ENCODE measurements at regions not wholly inside any gene's neighbourhood (a gene's known extent, or its start where the extent isn't known, plus 50 kb on each side); places are given as distances from the start of the nearest gene placed in this dataset.

DNA sequence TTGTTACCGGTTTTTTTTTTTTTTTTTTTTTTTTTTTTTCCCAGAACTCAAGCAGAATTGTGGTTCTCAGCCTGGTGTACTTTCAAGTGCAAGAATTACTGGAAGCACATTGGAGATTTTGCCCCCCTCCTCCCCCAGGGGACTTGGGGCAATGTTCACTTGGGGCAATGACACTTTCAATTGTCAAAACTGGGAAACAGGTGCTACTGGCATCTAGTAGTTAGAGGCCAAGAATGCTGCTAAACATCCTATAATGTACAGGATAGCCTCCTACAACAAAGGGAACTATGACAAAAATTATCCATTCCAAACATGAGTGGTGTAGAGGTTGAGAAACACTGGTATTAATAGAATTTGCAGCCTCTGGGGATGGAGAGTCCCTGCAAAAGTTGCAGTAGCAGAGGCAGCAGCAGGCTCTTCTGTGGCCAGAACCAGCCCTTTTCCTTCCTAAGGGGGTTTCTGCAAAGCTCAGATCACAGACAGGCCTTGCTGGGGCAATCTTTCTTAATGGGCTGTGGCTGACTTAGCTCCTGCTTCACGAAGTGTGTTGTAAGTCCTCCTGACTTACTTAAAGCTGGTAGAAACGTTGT is 144.3 kb upstream of the MRPS22 start:
- ATAC-seq (no peak), DNase-seq (ENCODE audit: low spot score) (no peak)
- ChIA-PET POLR2A (no interaction called here), CTCF (interaction anchor here (1.8 kb wide), 1 partner anchor 12 kb away, joined by 3 read pairs; no protein-coding TSS in a partner anchor)
- Mint-ChIP-seq H3K36me3 (peaks cover 18% of the 10 kb centered on the region), H3K9me3 (peaks cover 36% of the 10 kb centered on the region), H3K4me3 (no peak overlapping the region), H3K4me1 (peaks cover 6% of the 10 kb centered on the region), H3K27me3 (ENCODE audit: low read depth) (peaks cover 21% of the 10 kb centered on the region), H3K27ac (no peak overlapping the region)
- TF ChIP-seq HMGA2 (CRISPR knock-in tag; IDR thresholded peaks at IDR 0.05): no peak
- no peak for TF ChIP-seq OVOL2 (CRISPR knock-in tag; IDR thresholded peaks at IDR 0.05; ENCODE audit: borderline replicate concordance)
- TF ChIP-seq, protein P1, sequence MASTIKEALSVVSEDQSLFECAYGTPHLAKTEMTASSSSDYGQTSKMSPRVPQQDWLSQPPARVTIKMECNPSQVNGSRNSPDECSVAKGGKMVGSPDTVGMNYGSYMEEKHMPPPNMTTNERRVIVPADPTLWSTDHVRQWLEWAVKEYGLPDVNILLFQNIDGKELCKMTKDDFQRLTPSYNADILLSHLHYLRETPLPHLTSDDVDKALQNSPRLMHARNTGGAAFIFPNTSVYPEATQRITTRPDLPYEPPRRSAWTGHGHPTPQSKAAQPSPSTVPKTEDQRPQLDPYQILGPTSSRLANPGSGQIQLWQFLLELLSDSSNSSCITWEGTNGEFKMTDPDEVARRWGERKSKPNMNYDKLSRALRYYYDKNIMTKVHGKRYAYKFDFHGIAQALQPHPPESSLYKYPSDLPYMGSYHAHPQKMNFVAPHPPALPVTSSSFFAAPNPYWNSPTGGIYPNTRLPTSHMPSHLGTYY (CRISPR knock-in tag; IDR thresholded peaks at IDR 0.05): no peak
- TF ChIP-seq, protein P2, sequence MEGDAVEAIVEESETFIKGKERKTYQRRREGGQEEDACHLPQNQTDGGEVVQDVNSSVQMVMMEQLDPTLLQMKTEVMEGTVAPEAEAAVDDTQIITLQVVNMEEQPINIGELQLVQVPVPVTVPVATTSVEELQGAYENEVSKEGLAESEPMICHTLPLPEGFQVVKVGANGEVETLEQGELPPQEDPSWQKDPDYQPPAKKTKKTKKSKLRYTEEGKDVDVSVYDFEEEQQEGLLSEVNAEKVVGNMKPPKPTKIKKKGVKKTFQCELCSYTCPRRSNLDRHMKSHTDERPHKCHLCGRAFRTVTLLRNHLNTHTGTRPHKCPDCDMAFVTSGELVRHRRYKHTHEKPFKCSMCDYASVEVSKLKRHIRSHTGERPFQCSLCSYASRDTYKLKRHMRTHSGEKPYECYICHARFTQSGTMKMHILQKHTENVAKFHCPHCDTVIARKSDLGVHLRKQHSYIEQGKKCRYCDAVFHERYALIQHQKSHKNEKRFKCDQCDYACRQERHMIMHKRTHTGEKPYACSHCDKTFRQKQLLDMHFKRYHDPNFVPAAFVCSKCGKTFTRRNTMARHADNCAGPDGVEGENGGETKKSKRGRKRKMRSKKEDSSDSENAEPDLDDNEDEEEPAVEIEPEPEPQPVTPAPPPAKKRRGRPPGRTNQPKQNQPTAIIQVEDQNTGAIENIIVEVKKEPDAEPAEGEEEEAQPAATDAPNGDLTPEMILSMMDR (IDR thresholded peaks at IDR 0.05): no peak
- TF ChIP-seq, protein P3, sequence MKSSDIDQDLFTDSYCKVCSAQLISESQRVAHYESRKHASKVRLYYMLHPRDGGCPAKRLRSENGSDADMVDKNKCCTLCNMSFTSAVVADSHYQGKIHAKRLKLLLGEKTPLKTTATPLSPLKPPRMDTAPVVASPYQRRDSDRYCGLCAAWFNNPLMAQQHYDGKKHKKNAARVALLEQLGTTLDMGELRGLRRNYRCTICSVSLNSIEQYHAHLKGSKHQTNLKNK (CRISPR knock-in tag; IDR thresholded peaks at IDR 0.05): no peak
- TF ChIP-seq GRHL2 (CRISPR knock-in tag; IDR thresholded peaks at IDR 0.05; ENCODE audit: insufficient replicate concordance, severe bottlenecking): no peak
- TF ChIP-seq ZNF219 (CRISPR knock-in tag; IDR thresholded peaks at IDR 0.05; ENCODE audit: borderline replicate concordance): no peak
- no peak for TF ChIP-seq MXD4 (CRISPR knock-in tag; IDR thresholded peaks at IDR 0.05; ENCODE audit: borderline replicate concordance)
- TF ChIP-seq SP1 (CRISPR knock-in tag; conservative IDR thresholded peaks at IDR 0.05): no peak
- TF ChIP-seq GABPB1 (CRISPR knock-in tag; IDR thresholded peaks at IDR 0.05): no peak
- no peak for TF ChIP-seq ZNF423 (CRISPR knock-in tag; IDR thresholded peaks at IDR 0.05)
- TF ChIP-seq MYBL2 (CRISPR knock-in tag; IDR thresholded peaks at IDR 0.05): no peak
- TF ChIP-seq SOX15 (CRISPR knock-in tag; IDR thresholded peaks at IDR 0.05): no peak
- TF ChIP-seq CREB1 (CRISPR knock-in tag; IDR thresholded peaks at IDR 0.05): no peak
- TF ChIP-seq RELA (CRISPR knock-in tag; IDR thresholded peaks at IDR 0.05; ENCODE audit: borderline replicate concordance): no peak

DNA sequence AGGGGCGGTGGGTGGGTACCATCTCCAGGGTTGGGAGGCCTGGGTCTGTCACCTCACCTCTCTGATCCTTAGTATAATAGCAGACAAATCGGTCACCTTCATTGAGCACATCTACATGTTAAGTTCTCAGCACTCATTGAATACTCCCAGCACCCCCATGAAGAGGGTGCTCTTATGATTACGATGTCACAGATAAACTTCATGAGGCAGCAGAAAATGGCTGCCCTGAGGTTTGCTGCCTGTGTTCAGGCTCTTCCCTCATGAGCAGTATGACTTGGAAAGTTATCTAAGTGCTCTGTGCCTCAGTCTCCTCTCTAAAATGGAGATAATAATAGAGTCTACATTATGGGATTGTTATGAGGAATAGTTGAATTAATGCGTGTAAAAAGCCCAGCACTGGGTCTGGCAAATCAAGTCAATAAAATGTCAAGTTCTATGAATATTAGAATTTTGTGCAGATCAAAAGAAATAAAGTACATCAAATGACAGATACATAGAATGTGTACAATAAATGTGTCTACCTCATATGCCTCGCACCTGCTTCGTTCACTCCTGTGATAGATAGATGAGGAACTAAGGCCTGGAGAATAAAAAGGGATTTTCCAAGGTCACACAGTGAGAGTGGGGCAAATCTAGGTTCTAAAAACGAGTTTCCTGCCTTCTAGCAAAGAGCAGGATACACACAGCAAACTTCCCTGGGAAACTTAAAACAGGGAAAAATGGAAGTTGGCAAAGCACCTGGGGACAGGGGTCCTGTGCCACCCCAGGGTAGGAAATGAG is 142.2 kb upstream of the MRPS22 start:
- DNase-seq (ENCODE audit: low spot score): no peak
- peaks cover 6% of the 10 kb centered on the region for H3K27me3 Mint-ChIP-seq (ENCODE audit: low read depth)
- no peak overlapping the region for H3K4me3 Mint-ChIP-seq
- H3K9me3 Mint-ChIP-seq: peaks cover 18% of the 10 kb centered on the region
- ChIA-PET CTCF (interaction anchor here (0.9 to 2.0 kb wide), 3 partner anchors 90 to 222 kb away, joined by 4 to 16 read pairs (median 4); no protein-coding TSS in a partner anchor), POLR2A (no interaction called here)
- H3K4me1 Mint-ChIP-seq: peaks cover 6% of the 10 kb centered on the region
- H3K36me3 Mint-ChIP-seq: peaks cover 4% of the 10 kb centered on the region
- TF ChIP-seq ZNF423 (CRISPR knock-in tag; IDR thresholded peaks at IDR 0.05): no peak
- no peak for TF ChIP-seq ZNF138 (CRISPR knock-in tag; conservative IDR thresholded peaks at IDR 0.05)
- no peak for TF ChIP-seq PRRX2 (CRISPR knock-in tag; IDR thresholded peaks at IDR 0.05)
- TF ChIP-seq ZNF317 (CRISPR knock-in tag; IDR thresholded peaks at IDR 0.05; ENCODE audit: borderline replicate concordance, low read depth): no peak
- TF ChIP-seq ESRRA (CRISPR knock-in tag; IDR thresholded peaks at IDR 0.05; ENCODE audit: borderline replicate concordance): no peak
- TF ChIP-seq, protein P4, sequence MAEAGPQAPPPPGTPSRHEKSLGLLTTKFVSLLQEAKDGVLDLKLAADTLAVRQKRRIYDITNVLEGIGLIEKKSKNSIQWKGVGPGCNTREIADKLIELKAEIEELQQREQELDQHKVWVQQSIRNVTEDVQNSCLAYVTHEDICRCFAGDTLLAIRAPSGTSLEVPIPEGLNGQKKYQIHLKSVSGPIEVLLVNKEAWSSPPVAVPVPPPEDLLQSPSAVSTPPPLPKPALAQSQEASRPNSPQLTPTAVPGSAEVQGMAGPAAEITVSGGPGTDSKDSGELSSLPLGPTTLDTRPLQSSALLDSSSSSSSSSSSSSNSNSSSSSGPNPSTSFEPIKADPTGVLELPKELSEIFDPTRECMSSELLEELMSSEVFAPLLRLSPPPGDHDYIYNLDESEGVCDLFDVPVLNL (CRISPR knock-in tag; IDR thresholded peaks at IDR 0.05; ENCODE audit: borderline replicate concordance, low read depth): no peak
- TF ChIP-seq NR2C2 (CRISPR knock-in tag; IDR thresholded peaks at IDR 0.05): no peak
- TF ChIP-seq NFYB (CRISPR knock-in tag; conservative IDR thresholded peaks at IDR 0.05; ENCODE audit: low read depth): no peak
- no peak for TF ChIP-seq NFE2L1 (CRISPR knock-in tag; IDR thresholded peaks at IDR 0.05)
- no peak for TF ChIP-seq GABPB1 (CRISPR knock-in tag; IDR thresholded peaks at IDR 0.05)
- no peak for TF ChIP-seq TCF7 (CRISPR knock-in tag; IDR thresholded peaks at IDR 0.05; ENCODE audit: low read depth)
- ATAC-seq: no peak
- H3K27ac Mint-ChIP-seq: no peak overlapping the region

Measured in WTC11 (cell line).